ENCODE measurements at regions not wholly inside any gene's neighbourhood (a gene's known extent, or its start where the extent isn't known, plus 50 kb on each side); places are given as distances from the start of the nearest gene placed in this dataset.

DNA sequence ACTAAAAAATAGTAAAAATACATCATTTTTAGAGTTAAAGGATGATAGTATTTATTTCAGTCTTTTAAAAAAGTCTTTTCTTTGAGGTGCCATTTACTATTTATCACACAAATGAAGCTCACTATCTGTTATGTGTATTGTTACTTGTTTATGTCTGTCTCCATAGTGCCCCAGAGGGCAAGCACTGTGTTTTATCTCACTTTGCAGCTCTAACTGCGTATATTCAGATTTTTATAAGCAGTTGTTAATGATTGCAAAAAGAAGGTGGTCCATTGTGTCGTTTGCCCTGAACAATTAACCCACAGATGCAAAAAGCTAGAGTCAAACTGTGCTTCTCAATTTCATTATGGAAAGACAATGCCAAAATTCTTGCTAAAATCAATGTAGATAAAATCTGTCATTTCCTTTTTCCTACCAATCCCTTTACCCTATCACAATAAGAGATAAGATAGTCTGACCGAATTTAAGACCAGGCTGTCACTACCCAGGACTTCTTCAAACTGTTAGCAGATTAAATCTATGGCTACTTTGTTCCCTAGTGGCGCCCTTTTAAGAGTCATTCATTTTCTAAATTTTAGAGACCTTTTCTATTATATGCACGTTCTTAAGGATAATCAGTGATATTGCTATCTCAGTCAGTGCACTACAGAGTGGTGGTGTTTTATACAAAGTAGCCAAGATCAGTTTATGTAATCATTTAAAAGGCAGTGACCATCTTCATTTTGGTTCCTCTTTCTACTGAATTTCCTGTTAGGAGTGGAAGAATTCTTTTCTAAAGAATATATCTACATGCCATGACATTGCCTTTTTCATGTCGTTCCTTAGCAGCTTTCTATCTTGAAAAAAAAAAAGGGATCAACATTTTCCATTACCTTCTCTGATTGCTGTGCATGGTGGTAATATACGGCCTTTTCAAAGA lies 133.1 kb upstream of the PRDM1 start:
- Histone ChIP-seq H3K27ac (ENCODE audit: low read depth, low read length, poor library complexity, severe bottlenecking) (no peak overlapping the region), H3K4me2 (ENCODE audit: low read length) (no peak overlapping the region), H2AFZ (ENCODE audit: low read length) (peak overlapping the region; percentile 28; the same call in 1 of the 2 replicates), H3K4me3 (ENCODE audit: low read depth, low read length, poor library complexity, severe bottlenecking) (no peak overlapping the region), H3K9me3 (ENCODE audit: low read length) (no peaks in the 10 kb centered on the region), H3K36me3 (ENCODE audit: insufficient read depth, low read length) (no peaks in the 10 kb centered on the region), H3K9me2 (ENCODE audit: insufficient read depth, low read length) (no peaks in the 10 kb centered on the region), H4K20me1 (ENCODE audit: insufficient read depth, low read length) (no peaks in the 10 kb centered on the region), H3K79me2 (ENCODE audit: insufficient read depth, low read depth, low read length) (no peaks in the 10 kb centered on the region), H3K4me1 (ENCODE audit: insufficient read depth, low read length, poor library complexity, severe bottlenecking) (peaks cover 34% of the 10 kb centered on the region)
- ChIA-PET POLR2A (interaction anchor here (0.5 to 1.6 kb wide), 4 partner anchors 9 to 258 kb away, joined by 3 to 11 read pairs (median 3); no protein-coding TSS in a partner anchor), CTCF (ENCODE audit: unreplicated experiment) (no interaction called here)
- intact Hi-C loops (cut with micrococcal nuclease; ENCODE audit: unreplicated experiment) = no loop called here
- no TSS peak for BruUV-seq (replicated peaks)
- no peak for TF ChIP-seq EZH2phosphoT487 (IDR thresholded peaks at IDR 0.05; ENCODE audit: borderline replicate concordance, low read depth, low read length)
- TF ChIP-seq, protein P1, sequence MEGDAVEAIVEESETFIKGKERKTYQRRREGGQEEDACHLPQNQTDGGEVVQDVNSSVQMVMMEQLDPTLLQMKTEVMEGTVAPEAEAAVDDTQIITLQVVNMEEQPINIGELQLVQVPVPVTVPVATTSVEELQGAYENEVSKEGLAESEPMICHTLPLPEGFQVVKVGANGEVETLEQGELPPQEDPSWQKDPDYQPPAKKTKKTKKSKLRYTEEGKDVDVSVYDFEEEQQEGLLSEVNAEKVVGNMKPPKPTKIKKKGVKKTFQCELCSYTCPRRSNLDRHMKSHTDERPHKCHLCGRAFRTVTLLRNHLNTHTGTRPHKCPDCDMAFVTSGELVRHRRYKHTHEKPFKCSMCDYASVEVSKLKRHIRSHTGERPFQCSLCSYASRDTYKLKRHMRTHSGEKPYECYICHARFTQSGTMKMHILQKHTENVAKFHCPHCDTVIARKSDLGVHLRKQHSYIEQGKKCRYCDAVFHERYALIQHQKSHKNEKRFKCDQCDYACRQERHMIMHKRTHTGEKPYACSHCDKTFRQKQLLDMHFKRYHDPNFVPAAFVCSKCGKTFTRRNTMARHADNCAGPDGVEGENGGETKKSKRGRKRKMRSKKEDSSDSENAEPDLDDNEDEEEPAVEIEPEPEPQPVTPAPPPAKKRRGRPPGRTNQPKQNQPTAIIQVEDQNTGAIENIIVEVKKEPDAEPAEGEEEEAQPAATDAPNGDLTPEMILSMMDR (conservative IDR thresholded peaks at IDR 0.05; ENCODE audit: low read length) = no peak
- DNase-seq (ENCODE audit: low spot score) = no peak

DNA sequence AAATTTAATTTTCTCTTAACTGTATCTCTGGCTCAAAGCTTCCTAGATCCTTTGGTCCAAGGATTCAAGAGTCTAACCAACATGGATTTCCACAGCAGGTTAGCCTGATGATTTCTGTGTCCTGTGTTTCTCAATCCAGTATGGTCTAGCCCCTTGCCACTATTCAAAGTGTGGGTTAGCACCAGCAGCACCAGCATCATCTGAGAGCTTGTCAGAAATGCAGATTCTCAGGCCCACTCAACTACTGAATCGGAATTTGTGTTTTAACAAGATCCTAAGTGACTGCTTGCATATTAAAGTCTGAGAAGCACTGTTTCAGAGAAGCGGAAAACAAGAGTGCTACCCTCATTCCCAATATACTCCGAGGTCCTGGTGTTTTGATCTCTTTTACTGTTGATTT lies 133.8 kb upstream of the PRDM1 start:
- Histone ChIP-seq H2AFZ (ENCODE audit: low read length) (no peak overlapping the region), H3K36me3 (ENCODE audit: insufficient read depth, low read length) (no peaks in the 10 kb centered on the region), H3K9me3 (ENCODE audit: low read length) (no peaks in the 10 kb centered on the region), H3K4me1 (ENCODE audit: insufficient read depth, low read length, poor library complexity, severe bottlenecking) (peaks cover 34% of the 10 kb centered on the region), H3K27ac (ENCODE audit: low read depth, low read length, poor library complexity, severe bottlenecking) (no peak overlapping the region), H3K4me2 (ENCODE audit: low read length) (no peak overlapping the region), H3K79me2 (ENCODE audit: insufficient read depth, low read depth, low read length) (no peaks in the 10 kb centered on the region), H3K9me2 (ENCODE audit: insufficient read depth, low read length) (no peaks in the 10 kb centered on the region), H4K20me1 (ENCODE audit: insufficient read depth, low read length) (no peaks in the 10 kb centered on the region), H3K4me3 (ENCODE audit: low read depth, low read length, poor library complexity, severe bottlenecking) (no peak overlapping the region)
- intact Hi-C loops (cut with micrococcal nuclease; ENCODE audit: unreplicated experiment) = no loop called here
- no peak for TF ChIP-seq EZH2phosphoT487 (IDR thresholded peaks at IDR 0.05; ENCODE audit: borderline replicate concordance, low read depth, low read length)
- TF ChIP-seq, protein P1 (conservative IDR thresholded peaks at IDR 0.05; ENCODE audit: low read length) = no peak
- no TSS peak for BruUV-seq (replicated peaks)
- ChIA-PET CTCF (ENCODE audit: unreplicated experiment) (no interaction called here), POLR2A (interaction anchor here (0.5 to 1.6 kb wide), 2 partner anchors 8 to 89 kb away, joined by 3 to 11 read pairs; no protein-coding TSS in a partner anchor)
- no peak for DNase-seq (ENCODE audit: low spot score)

DNA sequence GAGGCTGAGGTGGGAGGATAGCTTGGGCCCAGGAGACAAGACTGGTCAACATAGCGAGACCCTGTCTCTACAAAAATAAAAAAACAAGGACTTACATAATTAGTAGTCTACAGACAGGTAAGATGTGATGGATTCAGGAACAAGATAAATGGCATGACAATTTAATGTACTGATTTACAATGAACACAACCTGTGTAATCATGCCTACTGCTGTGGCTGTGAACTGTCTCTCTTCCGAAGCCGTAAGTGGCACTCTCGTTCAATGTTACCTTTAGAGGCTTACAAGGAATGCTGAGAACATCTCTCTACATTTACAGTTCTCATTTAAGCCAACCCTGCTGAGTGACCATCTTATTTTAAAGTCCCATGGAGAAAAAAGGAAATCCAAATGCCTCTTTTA lies 134.8 kb upstream of the PRDM1 start:
- no peaks in the 10 kb centered on the region for H3K36me3 ChIP-seq (ENCODE audit: insufficient read depth, low read length)
- TF ChIP-seq, protein P1 (conservative IDR thresholded peaks at IDR 0.05; ENCODE audit: low read length) = no peak
- no peak for TF ChIP-seq EZH2phosphoT487 (IDR thresholded peaks at IDR 0.05; ENCODE audit: borderline replicate concordance, low read depth, low read length)
- ChIA-PET POLR2A (interaction anchor here (0.6 to 1.3 kb wide), 7 partner anchors 11 to 62 kb away, joined by 3 to 8 read pairs (median 4); no protein-coding TSS in a partner anchor), CTCF (ENCODE audit: unreplicated experiment) (no interaction called here)
- H3K79me2 ChIP-seq (ENCODE audit: insufficient read depth, low read depth, low read length) = no peaks in the 10 kb centered on the region
- no peaks in the 10 kb centered on the region for H3K9me2 ChIP-seq (ENCODE audit: insufficient read depth, low read length)
- peak overlapping the region; percentile 15; the same call in 1 of the 2 replicates for H3K4me2 ChIP-seq (ENCODE audit: low read length)
- H3K9me3 ChIP-seq (ENCODE audit: low read length) = no peaks in the 10 kb centered on the region
- peak overlapping the region; percentile 66; the same call in 1 of the 2 replicates for H2AFZ ChIP-seq (ENCODE audit: low read length)
- no peak overlapping the region for H3K4me3 ChIP-seq (ENCODE audit: low read depth, low read length, poor library complexity, severe bottlenecking)
- intact Hi-C loops (cut with micrococcal nuclease; ENCODE audit: unreplicated experiment) = no loop called here
- H4K20me1 ChIP-seq (ENCODE audit: insufficient read depth, low read length) = no peaks in the 10 kb centered on the region
- no peak overlapping the region for H3K27ac ChIP-seq (ENCODE audit: low read depth, low read length, poor library complexity, severe bottlenecking)
- DNase-seq (ENCODE audit: low spot score) = no peak
- H3K4me1 ChIP-seq (ENCODE audit: insufficient read depth, low read length, poor library complexity, severe bottlenecking) = peaks cover 34% of the 10 kb centered on the region
- BruUV-seq (replicated peaks) = no TSS peak

Measured in OCI-LY7 (cell line).